Erythroblast (primary cell): ENCODE measurements at regions not wholly inside any gene's neighbourhood (a gene's known extent, or its start where the extent isn't known, plus 50 kb on each side); places are given as distances from the start of the nearest gene placed in this dataset.

Experiments
- DNase-seq, 2 experiments: peaks; one replicate each; lab custom pipeline; 2025; lab: John Stamatoyannopoulos, UW
- GATA1 ChIP-seq: IDR thresholded peaks from 2 replicates; pipeline ENCODE4 v1.6.1; 2011; ENCODE audit warnings: low read depth, mild to moderate bottlenecking, control low read depth, low read length, moderate library complexity
- POLR2A ChIP-seq: IDR thresholded peaks from 2 replicates; pipeline ENCODE4 v1.6.1; 2011; ENCODE audit warnings: mild to moderate bottlenecking, low read length

DNA sequence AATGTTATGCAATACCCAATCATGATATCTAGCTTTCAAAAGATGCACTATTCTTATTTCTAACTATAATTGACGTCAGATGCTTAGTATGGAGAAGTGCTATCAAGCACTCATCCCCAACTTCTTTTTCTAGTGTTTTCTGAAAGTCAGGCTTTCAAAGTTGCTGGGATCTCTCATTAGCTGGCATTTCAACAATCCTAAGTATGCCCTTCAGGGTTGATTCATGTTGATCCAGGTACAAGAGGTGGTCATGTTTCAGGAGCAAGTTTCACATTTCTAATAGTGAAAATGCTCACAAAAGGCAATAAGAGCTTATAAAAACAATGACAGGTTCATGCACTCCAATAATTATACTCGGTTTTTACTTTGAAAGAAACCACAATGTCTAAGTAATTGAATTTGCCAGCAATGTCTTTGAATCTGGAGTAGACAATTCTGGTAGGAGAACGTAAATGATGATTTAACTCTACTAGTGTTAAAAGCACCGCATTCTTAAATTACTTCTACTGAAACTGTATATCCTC is 193.7 kb upstream of the KHDRBS2 start:
- TF ChIP-seq POLR2A (no peak), GATA1 (no peak)
- DNase-seq: no peak

DNA sequence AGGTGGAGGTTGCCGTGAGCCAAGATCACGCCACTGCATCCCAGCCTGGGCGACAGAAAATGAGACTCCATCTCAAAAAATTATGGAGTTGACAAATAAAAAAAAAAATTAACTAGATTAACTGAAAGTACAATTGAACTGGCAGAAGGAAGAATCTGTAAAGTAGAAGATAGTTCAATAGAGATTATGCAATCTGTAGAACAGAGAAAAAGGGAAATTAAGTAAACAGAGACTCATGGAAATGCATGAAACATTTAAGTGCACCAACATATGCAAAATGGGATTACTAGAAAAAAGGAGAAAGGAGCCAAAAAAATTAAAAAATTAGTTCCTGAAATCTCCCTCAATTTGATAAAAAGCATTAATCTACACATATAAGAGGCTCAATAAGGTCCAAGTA is 188.8 kb upstream of the KHDRBS2 start:
- TF ChIP-seq GATA1 (no peak), POLR2A (no peak)
- DNase-seq: no peak

DNA sequence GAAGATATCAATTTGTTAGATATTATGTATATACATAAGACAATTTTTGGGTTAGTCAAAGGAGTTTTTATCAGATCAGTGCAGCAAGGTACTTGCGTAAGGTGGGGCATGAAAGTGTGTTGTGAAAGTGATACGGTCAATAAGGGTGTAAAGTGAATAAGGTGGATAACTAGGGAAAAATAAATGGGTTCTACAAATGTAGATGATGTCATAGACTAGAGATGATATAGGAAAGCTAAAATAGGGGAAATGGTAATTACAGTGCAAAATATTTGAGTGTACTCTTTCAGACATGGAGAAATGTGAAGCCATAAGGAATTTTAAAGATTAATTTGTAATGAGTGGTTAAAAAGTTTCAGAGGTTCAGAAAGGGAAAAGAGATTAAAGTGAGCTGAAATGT is 180.6 kb upstream of the KHDRBS2 start:
- no peak for TF ChIP-seq POLR2A
- TF ChIP-seq GATA1: no peak
- no peak for DNase-seq

DNA sequence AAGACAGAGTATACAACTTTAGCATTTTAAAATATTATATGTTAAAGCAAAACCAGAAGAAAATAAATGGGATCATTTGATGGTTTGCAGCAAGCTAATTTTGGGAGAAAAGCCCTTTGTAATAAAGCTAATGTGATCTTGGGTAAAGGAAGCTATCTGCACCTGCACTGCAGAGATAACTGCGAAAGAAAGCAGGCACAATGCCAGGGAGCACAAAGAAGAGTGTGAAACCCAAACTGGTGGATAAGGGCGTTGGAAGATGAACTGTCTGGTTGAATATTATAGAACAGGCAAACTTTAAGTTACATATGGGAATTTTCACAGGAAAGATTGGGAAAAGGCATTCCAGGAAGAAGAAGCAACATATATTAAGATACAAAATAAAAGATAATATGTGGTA is 179.2 kb upstream of the KHDRBS2 start:
- peak; percentile 73 to 90 for DNase-seq
- TF ChIP-seq GATA1 (peak; percentile 34), POLR2A (no peak)

DNA sequence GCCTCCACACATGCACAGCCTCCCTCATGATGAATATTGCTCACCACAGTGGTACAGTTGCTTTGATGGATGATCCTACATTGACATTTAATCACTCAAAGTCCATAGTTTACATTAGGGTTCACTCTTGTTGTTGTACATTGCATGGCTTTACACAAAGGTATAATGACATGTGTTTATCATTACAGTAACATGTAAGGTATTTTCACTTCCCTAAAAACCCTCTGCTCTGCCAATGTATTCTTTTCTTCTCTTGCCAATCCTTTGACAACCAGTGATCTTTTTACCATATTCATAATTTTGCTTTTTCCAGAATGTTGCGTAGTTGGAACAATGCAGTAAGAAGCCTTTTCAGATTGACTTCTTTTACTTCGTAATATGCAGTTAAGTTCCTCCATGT is 166.6 kb upstream of the KHDRBS2 start:
- no peak for DNase-seq
- TF ChIP-seq GATA1: no peak
- TF ChIP-seq POLR2A: no peak

DNA sequence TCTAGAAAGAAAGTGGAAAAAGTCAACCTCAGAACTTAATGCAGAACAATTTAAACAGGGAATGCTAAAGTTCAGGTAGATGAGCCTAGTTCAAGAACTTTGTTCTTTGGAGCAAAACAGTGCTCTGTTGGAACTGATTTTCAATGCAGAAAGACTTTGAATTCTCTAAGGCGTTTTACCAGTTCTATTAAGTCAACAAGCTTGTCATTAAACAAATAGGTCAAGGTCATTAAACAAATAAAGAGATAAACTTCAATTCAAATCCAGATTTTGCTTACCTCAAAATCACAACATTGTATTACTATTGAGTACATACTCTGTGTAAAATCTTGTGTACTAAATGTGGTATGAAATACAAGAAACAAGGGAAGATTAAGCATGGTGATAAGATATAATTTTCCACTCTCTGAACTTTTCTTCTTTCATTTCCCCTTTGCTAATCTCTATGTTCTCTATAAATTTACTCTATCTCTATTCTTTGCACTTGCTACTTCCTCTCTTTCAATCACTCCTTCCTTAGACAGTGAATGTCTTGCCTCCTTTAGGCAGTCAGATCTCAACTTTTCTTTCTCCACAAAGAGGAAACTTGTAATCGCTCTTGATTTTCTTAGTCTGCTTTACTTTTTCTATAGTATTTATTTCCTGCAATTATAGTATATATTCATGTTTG is 160.8 kb upstream of the KHDRBS2 start:
- DNase-seq: no peak
- TF ChIP-seq POLR2A (no peak), GATA1 (no peak)

DNA sequence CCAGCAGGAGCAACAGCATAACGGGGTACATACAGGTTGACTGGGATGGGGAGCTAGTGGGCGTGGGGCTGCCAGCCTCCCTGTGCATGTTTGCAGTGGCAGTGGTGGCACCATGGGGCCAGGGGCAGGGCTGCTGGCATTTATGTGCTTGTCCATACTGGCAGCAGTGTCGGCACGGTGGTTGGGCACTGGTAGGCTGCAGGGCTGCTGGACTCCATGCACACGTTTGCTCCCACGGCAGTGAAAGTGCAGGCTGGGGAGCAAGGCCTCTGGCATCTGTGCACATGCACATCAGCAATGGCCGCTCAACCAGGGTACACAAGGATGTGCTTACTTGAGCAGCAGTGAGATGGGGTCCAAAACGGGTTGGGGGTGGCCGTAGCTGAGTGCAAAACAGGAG is 159.5 kb upstream of the KHDRBS2 start:
- TF ChIP-seq GATA1 (no peak), POLR2A (no peak)
- DNase-seq: no peak

DNA sequence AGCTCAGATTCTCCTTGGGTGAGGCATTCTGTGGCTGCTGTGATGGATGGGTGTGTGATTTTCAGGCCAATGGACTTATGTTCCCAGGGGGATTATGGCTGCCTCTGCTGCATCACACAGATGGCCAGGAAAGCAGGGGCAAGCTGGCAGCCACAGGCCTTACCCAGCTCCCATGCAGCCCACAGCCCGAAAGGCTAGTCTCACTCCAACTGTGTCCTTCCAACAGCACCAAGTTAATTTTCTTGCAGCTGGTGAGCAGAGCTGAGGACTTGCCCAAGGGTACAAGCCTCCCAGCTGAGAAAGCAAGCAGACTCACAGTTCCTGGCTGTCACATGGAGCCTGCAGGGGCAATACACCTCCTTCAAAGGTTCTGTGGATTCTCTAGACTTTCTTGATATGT is 155.2 kb upstream of the KHDRBS2 start:
- DNase-seq: no peak
- no peak for TF ChIP-seq GATA1
- no peak for TF ChIP-seq POLR2A

DNA sequence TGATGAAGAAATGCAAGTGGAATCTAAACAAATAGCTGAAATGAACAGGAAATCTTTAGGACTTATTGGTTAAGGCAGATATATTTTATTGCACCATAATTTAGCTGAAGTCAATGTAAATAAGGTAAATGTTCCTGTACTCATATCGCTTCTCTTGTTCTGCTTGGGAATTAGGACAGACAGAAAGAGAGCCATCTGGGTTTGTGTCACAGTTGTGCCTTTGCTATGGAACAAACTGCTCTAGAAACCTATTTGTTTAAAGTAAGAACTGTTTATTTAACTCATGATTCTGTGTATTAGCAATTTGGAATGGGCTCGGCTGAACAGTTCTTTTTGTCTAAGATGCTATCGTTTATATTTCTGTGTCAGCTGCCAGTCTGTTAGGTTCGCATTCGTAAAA is 143.8 kb upstream of the KHDRBS2 start:
- DNase-seq: no peak
- no peak for TF ChIP-seq GATA1
- TF ChIP-seq POLR2A: no peak

DNA sequence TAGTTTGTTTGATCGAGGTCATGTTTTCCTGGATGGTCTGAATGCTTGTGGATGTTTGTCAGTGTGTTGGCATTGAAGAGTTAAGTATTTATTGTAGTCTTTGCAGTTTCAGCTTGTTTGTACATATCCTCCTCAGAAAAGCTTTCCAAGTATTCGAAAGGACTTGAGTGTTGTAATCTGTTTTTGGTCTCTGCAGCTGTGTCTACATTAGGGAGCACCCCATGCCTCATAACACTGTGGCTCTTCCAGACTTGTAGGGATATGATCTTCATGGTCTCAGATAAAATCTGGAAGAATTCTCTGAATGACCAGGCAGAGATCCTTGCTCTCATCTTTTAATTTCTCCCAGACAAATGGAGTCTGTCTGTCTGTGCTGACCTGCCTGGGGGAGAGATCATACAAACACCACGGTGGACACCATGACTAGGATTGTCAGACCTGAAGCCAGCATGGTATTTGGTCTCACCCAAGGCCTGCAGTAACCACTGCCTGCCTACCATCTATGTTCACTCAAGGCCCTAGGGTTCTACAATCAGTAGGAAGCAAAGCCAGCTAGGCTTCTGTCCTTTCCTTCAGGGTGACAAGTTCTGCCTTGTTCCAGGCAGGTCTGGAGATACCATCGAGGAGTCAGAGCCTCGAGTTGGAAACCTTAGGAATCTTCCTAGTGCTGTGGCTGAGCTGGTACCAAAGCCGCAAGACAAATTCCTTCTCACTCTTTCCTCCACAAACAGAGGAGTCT is 114.7 kb upstream of the KHDRBS2 start:
- TF ChIP-seq GATA1 (no peak), POLR2A (no peak)
- DNase-seq: no peak

DNA sequence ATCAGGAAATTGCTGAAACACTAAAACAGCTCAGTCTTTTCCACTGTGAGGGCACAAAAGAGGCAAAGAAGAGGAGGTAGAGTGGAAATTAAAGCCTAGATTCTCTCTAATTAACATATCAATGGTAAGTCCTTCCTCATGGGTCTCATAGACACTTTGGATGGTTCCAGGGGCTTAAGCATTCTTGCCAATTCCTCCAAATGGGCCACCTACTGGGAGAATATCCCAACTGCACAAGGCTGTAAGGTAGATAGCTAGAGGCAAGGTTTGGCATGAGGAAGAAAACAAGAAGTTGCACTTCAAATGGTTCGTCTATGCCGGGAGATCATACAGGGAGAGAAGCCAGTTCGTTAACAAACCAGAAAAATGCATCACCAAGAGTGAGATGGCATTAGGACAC is 107.6 kb upstream of the KHDRBS2 start:
- TF ChIP-seq GATA1 (no peak), POLR2A (no peak)
- no peak for DNase-seq

DNA sequence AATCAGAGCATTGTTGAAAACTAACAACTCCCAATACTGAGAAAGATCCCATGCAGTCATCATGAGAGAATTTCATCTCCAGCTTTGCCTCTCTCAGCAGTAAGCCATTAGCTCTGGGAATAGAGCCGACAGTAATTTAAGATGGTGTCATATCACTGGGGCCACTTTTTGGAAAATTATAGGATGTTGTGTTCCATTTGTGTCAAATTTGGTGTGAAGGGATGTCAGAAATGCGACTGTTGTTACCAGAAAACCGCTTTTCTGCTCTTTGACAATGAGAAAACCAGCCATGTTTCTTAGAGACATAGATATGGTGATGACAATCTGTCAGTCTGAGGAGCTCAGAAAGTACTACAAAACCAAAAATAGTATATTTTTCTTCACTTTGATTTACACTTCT is 106.3 kb upstream of the KHDRBS2 start:
- TF ChIP-seq POLR2A (no peak), GATA1 (no peak)
- DNase-seq: no peak

DNA sequence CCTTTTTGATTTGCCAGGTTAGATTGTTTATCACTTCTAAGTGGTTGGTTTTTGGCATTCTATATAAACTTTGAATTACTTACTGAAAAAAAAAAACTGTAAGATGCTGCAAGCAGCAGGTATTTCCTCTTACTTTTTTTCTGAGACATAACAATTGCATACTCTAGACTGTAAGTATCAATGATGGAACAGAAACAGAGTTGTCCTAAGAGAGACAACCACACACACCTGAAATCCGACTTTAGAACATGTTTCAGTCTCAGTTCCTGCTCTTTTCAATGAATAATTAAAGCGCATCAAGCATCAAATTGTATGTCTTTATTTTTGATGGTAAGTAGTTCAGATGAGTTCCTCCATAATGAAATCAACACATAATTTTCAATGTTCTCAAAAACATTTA is 105.3 kb upstream of the KHDRBS2 start:
- no peak for DNase-seq
- TF ChIP-seq GATA1: no peak
- TF ChIP-seq POLR2A: no peak

DNA sequence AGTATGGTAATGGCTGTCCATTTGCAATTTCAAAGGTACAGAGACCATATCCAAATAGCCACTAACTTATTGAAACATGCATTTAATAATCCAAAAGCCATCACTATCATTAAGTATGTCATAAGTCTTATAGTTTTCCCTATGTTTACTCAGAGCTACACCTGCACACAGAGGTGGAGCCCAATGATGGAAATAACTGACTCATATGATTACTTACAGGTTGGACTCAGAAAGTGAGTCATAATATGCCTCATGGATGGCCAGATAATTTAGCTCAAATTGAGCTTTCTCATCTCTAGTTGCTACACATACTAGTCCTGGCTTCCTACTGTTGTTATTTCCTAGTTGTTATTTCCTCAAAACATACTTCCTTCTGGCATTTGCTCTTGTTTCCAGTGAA is 104.4 kb upstream of the KHDRBS2 start:
- no peak for DNase-seq
- no peak for TF ChIP-seq GATA1
- TF ChIP-seq POLR2A: no peak

DNA sequence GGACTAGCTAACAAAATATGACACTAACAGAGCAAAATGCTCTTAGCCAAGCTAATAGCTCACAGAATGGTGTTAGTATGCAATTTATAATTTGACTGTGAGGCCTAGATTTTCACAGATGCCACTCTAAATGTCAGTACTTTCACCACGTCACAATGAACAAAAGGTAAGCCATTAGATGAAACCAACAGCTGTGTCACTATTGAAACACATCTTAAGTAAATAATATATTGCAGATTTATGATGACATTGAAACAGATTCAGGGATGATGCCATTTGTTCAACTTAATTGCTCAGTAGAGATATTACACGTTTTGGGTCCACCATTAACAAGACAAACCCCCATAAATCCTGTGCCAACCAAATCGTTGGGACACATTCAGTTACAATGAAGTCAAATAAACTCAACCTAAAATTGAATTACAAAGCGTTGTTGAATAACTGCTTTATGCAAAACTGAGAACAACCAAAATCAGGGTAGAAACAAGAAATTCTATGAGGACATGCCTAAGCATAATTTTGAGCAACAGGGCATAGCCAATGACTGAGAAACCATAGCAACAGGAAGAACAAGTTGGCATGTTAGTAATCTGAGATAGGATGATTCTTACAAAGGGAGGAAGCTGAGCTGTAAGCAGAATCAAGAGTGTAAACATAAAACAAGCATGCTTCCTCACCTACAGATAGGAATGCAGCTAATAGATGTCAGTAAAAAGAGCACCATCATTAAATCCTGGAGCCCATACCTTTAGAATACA is 85.6 kb upstream of the KHDRBS2 start:
- no peak for TF ChIP-seq GATA1
- no peak for TF ChIP-seq POLR2A
- no peak for DNase-seq
